GM12878 (cell line): ENCODE measurements at regions not wholly inside any gene's neighbourhood (a gene's known extent, or its start where the extent isn't known, plus 50 kb on each side); places are given as distances from the start of the nearest gene placed in this dataset.

Source experiments
- ATAC-seq: fragments of 200-7000 bp; cut with Tn5 transposase; 3 replicates; pipeline ENCODE4 v1.9.1; 2020; ENCODE audit warnings: mild to moderate bottlenecking, moderate library complexity
- BruUV-seq: library from RNA; stranded (reverse); fragments of 400-500 nt; replicated peaks from 2 replicates; lab custom pipeline; 2021; lab: Mats Ljungman, UMichigan
- CTCF ChIA-PET: fragments of 300-600 bp; sonication (Branson Sonifier 250); formaldehyde crosslinking; extraction: SDS; loops from one replicate; lab custom pipeline; 2021; ENCODE audit warnings: inconsistent platforms; lab: Yijun Ruan, JAX
- POLR2A ChIA-PET: fragments of 350-600 bp; formaldehyde crosslinking; extraction: SDS; loops from one replicate; lab custom pipeline; 2021; ENCODE audit warnings: inconsistent platforms; lab: Charles Lee
- RAD21 ChIA-PET: fragments of 300-600 bp; sonication (Branson Sonifier 250); formaldehyde crosslinking; loops from one replicate; lab custom pipeline; 2023; ENCODE audit warnings: antibody characterized with exemption; ENCODE audit not compliant: unreplicated experiment; lab: Charles Lee
- SMC1A ChIA-PET: fragments of 300-600 bp; sonication (Branson Sonifier 250); formaldehyde crosslinking; loops from one replicate; lab custom pipeline; 2023; ENCODE audit not compliant: unreplicated experiment, uncharacterized antibody; lab: Charles Lee
- DNase-seq: peaks from one replicate; pipeline ENCODE4 v3.0.0-alpha.2; 2011; ENCODE audit warnings: low read depth, low spot score
- FAIRE-seq: peaks from 3 replicates; lab custom pipeline; 2011; peaks lifted over from hg19 to GRCh38; lab: Jason Lieb, UNC
- H2AFZ ChIP-seq: 2 replicates; pipeline ENCODE4 v1.6.0; 2011; ENCODE audit warnings: low read depth, low read length, control low read depth; ENCODE audit not compliant: control insufficient read depth
- H3K27ac ChIP-seq: 2 replicates; pipeline ENCODE4 v1.5.1; 2011; ENCODE audit warnings: control low read depth; ENCODE audit not compliant: control insufficient read depth, insufficient read depth
- H3K27me3 ChIP-seq, 2 experiments: replicated peaks in 1 of 2; 2 replicates each; pipeline versions ENCODE4 v1.6.0 to v1.6.1; 2011; ENCODE audit warnings: low read length in 1 of 2; ENCODE audit not compliant: control insufficient read depth in 2 of 2, insufficient read depth in 2 of 2
- H3K36me3 ChIP-seq, 2 experiments: 2 replicates each; pipeline ENCODE4 v1.5.1; 2011; ENCODE audit warnings: low read length in 1 of 2; ENCODE audit not compliant: control insufficient read depth in 2 of 2, insufficient read depth in 2 of 2
- H3K4me1 ChIP-seq: 2 replicates; pipeline ENCODE4 v1.6.1; 2011; ENCODE audit warnings: mild to moderate bottlenecking, low read length, moderate library complexity, mixed read lengths; ENCODE audit not compliant: control insufficient read depth, insufficient read depth
- H3K4me2 ChIP-seq: 2 replicates; pipeline ENCODE4 v1.6.0; 2011; ENCODE audit warnings: control low read depth; ENCODE audit not compliant: control insufficient read depth, insufficient read depth
- H3K4me3 ChIP-seq: fragments of 200-600 bp; sonication (generic); 2 replicates; pipeline ENCODE4 v1.5.1; 2016
- H3K79me2 ChIP-seq: 2 replicates; pipeline ENCODE4 v1.6.0; 2011; ENCODE audit warnings: low read length; ENCODE audit not compliant: control insufficient read depth, insufficient read depth
- H3K9ac ChIP-seq: 2 replicates; pipeline ENCODE4 v1.8.0; 2011; ENCODE audit warnings: low read length, control low read depth, mixed read lengths; ENCODE audit not compliant: control insufficient read depth, insufficient read depth
- H3K9me3 ChIP-seq: replicated peaks from 3 replicates; pipeline ENCODE4 v1.5.1; 2011; ENCODE audit warnings: mild to moderate bottlenecking, low read length; ENCODE audit not compliant: control insufficient read depth, insufficient read depth
- H4K20me1 ChIP-seq: 2 replicates; pipeline ENCODE4 v1.6.0; 2011; ENCODE audit not compliant: control insufficient read depth, insufficient read depth
- BCLAF1 ChIP-seq: fragments of 450-650 bp; IDR thresholded peaks from 2 replicates; pipeline ENCODE4 v1.6.1; 2017; ENCODE audit warnings: antibody characterized with exemption, mild to moderate bottlenecking, moderate library complexity
- ELK1 ChIP-seq: IDR thresholded peaks from 2 replicates; pipeline ENCODE4 v1.6.1; 2012; ENCODE audit warnings: low read depth, low read length, improper control_type of control experiment
- IRF3 ChIP-seq: fragments of 450-650 bp; IDR thresholded peaks from 2 replicates; pipeline ENCODE4 v1.6.1; 2014; ENCODE audit warnings: mild to moderate bottlenecking
- LARP7 ChIP-seq: fragments of 450-650 bp; IDR thresholded peaks from 2 replicates; pipeline ENCODE4 v1.6.1; 2017; ENCODE audit warnings: mild to moderate bottlenecking
- NBN ChIP-seq: fragments of 450-650 bp; IDR thresholded peaks from 2 replicates; pipeline ENCODE4 v1.6.1; 2016
- NFIC ChIP-seq: IDR thresholded peaks from 2 replicates; pipeline ENCODE4 v1.6.1; 2012; ENCODE audit warnings: low read depth, mild to moderate bottlenecking, inconsistent platforms, low read length, moderate library complexity
- SUPT20H ChIP-seq: IDR thresholded peaks from 2 replicates; pipeline ENCODE4 v1.6.1; 2011; ENCODE audit warnings: low read depth, mild to moderate bottlenecking, low read length, moderate library complexity, borderline replicate concordance; ENCODE audit not compliant: control insufficient read depth
- TARDBP ChIP-seq: IDR thresholded peaks from 2 replicates; pipeline ENCODE4 v1.6.1; 2016; ENCODE audit warnings: borderline replicate concordance
- TCF3 ChIP-seq: IDR thresholded peaks from 2 replicates; pipeline ENCODE4 v1.6.1; 2012; ENCODE audit warnings: low read depth, mild to moderate bottlenecking, low read length, borderline replicate concordance; ENCODE audit not compliant: insufficient read depth
- WRNIP1 ChIP-seq: IDR thresholded peaks from 2 replicates; pipeline ENCODE4 v1.6.1; 2011; ENCODE audit warnings: low read depth, low read length, improper control_type of control experiment, borderline replicate concordance
- ZNF217 ChIP-seq: fragments of 450-650 bp; IDR thresholded peaks from 2 replicates; pipeline ENCODE4 v1.6.1; 2017; ENCODE audit warnings: antibody characterized with exemption, mild to moderate bottlenecking
- WGBS: methylation state at CpG from one replicate; pipeline ENCODE4 v1.1.6; 2016; ENCODE audit warnings: low lambda C conversion rate; ENCODE audit not compliant: insufficient replicate concordance, insufficient coverage; ENCODE audit errors: missing lambda C conversion rate; 5-methylcytosine and 5-hydroxymethylcytosine counted together
- in situ Hi-C: fragments of 300-500 bp; cut with MboI; formaldehyde crosslinking; loops from 9 replicates; pipeline ENCODE4 v1.14.3; 2018; ENCODE audit warnings: mixed read lengths
- intact Hi-C: fragments of 100-400 bp; cut with micrococcal nuclease; formaldehyde crosslinking; loops from one replicate; pipeline ENCODE4 v1.14.2; 2022; ENCODE audit not compliant: unreplicated experiment

- Histone ChIP-seq H3K9ac (no peak overlapping the region), H3K27me3 (no peaks in the 10 kb centered on the region), H3K4me3 (no peak overlapping the region), H3K79me2 (no peaks in the 10 kb centered on the region), H3K4me1 (no peaks in the 10 kb centered on the region), H3K4me2 (no peak overlapping the region), H4K20me1 (no peaks in the 10 kb centered on the region), H3K27ac (no peak overlapping the region), H3K36me3 (no peaks in the 10 kb centered on the region), H3K9me3 (no peaks in the 10 kb centered on the region), H2AFZ (no peak overlapping the region)
- 28% methylated on average over 6 of the region's 6 CpGs for WGBS
- CTCF ChIA-PET, result no interaction called here
- DNase-seq (no peak), ATAC-seq (no peak), FAIRE-seq (no peak)
- TF ChIP-seq ZNF217 (no peak), TARDBP (no peak), ELK1 (no peak), NFIC (no peak), WRNIP1 (no peak), IRF3 (no peak), SUPT20H (no peak), BCLAF1 (no peak), TCF3 (no peak), NBN (no peak), LARP7 (no peak)
- SMC1A ChIA-PET, result no interaction called here
- intact Hi-C loops (no loop called here), in situ Hi-C loops (loop anchor here (5.0 kb wide), 1 partner anchor 53 kb away; no protein-coding TSS in a partner anchor)
- BruUV-seq, result no TSS peak
- RAD21 ChIA-PET, result no interaction called here
- POLR2A ChIA-PET, result no interaction called here
These were observed 149.5 kb upstream of the COX10 start for GRCh38 chr17:13919818-13920217.
